ENCODE measurements at regions not wholly inside any gene's neighbourhood (a gene's known extent, or its start where the extent isn't known, plus 50 kb on each side); places are given as distances from the start of the nearest gene placed in this dataset.

GRCh38 chr2:238582159-238582558 is 155.4 kb downstream of the ASB1 start:
- DNase-seq (ENCODE audit: low read depth): no peak

- no peak for DNase-seq (ENCODE audit: low read depth)
Observed at GRCh38 chr2:238584617-238585016, 157.9 kb downstream of the ASB1 start.

DNA sequence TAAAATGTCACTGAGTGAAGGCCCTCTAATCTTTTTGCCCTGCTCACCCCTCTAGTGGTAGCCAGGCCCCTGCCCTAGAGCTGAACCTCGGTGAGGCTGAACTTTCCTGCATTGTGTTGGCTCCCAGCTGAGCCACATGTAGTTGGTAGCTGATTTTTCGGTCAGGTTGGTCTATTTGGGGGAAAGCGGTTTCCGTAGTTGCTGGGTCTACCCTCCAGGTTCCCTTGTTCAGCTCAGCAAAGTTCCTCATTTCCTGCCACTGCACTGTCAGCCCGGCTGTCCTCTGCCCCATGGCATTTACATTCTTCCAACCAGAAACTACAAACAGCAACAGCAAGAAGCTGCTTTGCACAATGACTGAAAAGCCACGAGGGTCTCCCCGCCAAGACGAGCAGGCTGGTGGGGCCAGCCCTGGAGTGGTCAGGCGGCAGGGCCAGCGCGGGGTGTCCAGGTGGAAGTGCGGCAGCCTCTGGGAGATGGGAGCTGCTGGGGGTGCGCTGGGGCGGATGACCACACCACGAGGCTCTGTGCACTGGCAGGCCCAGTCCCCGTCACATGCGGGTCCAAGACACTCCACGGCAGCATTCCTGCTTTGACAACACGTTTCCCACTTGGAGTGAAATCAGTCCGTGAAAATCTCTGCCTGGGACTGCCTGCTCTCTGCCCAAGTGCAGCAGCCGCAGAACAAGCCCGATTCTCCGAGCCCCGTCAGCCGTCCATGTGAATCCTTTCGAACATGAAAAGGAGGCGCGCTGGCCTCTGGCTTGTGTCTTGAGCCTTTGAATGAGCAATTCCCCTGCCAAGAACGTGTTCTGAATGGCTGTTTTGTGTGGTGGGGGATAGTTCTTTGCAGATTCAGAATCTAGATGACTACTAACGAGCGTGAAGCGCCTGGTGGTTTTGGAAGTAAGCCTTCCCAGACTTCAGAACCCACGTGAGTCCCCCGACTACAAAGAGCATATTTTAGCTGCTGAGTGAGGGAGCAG is 159.4 kb downstream of the ASB1 start:
- no peak for DNase-seq (ENCODE audit: low read depth)

GRCh38 chr2:238586931-238587775 is 160.4 kb downstream of the ASB1 start:
- DNase-seq (ENCODE audit: low read depth): no peak

- DNase-seq (ENCODE audit: low read depth): no peak
Observed at GRCh38 chr2:238587776-238588660, 161.3 kb downstream of the ASB1 start.

DNA sequence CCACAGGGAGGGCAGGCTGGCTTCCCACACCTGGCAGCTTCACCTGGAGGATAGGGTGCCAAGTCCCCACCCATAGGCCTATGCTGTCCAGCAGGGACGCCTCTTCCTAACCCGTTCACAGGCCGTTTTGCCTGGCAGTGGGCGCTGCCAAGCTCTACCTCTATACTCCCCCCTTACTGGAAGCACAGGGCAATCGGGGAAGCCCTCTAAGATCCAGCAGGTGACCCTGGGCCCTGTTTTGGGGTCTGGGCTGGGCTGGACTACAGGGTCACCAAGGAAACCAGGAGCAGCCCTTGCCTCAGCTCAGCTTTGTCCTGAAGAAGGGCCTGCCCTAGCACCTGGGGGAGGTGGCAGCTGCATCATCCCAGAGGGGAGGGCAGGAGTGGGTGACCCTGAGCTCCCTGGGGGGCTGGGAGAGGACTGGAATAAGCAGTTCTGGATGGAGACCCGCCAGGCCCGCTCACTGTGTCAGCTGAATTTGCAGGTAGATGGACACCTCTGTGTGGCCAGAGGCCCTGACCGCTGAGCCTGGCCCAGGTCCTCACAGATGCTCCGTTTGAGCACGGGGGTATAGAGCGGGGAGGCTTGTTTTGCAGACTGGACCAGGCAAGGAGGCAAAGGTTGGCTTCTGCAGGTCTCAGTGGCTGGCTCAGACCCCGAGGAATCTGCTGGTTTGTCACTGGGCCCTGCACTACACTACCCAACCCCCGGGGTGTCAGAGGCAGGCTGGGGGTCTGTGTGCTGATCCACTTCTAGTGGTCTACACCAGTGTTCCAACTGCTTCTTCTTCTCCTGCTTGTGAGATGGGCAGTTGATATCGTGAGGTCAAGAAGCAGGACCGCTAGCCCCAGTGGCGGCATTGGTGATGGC is 163.1 kb downstream of the ASB1 start:
- no peak for DNase-seq (ENCODE audit: low read depth)

GRCh38 chr2:238591732-238592131 is 165.0 kb downstream of the ASB1 start:
- no peak for DNase-seq (ENCODE audit: low read depth)

DNA sequence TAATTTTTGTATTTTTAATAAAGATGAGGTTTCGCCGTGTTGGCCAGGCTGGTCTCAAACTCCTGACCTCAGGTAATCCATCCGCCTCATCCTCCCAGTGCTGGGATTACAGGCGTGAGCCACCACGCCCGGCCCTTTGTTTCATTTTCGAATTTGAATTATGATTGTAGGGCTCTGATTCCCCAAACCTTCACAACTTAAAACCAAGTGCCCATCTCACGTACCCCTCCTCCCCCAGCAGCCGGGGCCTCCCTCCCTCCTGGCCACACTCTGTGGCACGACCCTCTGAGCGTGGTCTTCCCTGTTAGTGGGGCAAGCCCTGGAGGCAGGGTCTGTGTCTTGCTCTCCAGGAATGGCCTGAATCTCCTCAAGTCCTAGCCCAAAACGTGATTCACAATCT is 166.5 kb downstream of the ASB1 start:
- no peak for DNase-seq (ENCODE audit: low read depth)

DNA sequence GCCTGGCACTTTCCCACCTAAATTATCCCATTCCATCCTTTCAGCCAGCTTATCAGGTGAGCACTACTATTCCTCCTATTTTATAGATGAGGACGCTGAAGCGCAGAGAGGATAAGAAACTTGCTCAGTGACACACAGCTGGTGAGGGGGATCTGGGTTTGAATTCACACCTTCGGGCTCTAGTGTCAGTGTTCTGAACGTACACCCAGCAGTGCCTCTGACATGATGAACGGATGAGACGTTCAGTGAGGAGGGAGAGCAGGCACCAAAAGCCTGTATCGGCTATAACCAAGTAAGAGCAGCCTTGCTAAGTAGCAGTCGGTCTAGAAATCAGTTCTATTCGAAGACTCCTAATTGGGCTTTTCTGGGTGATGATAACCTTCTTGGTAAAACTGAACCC is 167.0 kb downstream of the ASB1 start:
- DNase-seq (ENCODE audit: low read depth): no peak

- no peak for DNase-seq (ENCODE audit: low read depth)
Observed at GRCh38 chr2:238594796-238595749, 168.3 kb downstream of the ASB1 start.

DNA sequence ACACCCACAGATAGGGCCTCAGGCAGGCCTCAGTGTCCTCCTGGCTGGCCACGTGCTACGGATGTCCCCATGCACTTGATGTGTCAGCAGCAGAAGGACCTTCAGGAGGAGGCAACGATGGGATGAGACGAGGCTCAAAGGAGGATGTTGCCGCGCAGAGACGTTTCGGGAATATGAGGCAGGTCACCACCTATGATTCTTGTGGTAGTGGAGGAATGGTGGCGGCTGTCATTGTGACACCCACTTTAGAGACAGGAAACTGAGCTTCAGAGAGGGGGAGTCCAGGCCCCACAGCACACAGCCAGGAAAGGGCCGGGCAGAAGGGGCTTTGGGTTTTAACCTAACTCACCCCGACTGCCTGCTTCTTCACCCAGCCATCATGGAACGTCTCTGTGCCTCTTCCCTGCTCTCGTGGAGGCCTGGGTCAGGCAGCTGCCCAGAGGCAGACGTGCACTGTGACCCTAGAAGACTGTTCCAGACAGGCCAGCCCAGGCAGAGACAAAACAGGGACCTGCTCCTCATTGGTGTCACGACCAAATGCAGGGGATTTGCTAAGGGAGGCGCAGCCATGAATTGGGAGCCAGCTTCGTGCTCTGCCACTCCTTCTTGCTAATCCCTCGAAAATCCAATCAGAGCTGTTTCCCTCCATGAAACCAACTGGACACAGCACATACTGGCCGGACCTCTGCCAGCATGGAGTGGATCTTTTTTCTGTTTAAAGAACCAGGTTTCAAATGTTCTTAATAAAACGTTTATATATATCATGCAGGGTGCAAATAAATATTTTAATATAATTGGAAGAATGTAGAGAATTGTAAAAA is 169.2 kb downstream of the ASB1 start:
- DNase-seq (ENCODE audit: low read depth): no peak

DNA sequence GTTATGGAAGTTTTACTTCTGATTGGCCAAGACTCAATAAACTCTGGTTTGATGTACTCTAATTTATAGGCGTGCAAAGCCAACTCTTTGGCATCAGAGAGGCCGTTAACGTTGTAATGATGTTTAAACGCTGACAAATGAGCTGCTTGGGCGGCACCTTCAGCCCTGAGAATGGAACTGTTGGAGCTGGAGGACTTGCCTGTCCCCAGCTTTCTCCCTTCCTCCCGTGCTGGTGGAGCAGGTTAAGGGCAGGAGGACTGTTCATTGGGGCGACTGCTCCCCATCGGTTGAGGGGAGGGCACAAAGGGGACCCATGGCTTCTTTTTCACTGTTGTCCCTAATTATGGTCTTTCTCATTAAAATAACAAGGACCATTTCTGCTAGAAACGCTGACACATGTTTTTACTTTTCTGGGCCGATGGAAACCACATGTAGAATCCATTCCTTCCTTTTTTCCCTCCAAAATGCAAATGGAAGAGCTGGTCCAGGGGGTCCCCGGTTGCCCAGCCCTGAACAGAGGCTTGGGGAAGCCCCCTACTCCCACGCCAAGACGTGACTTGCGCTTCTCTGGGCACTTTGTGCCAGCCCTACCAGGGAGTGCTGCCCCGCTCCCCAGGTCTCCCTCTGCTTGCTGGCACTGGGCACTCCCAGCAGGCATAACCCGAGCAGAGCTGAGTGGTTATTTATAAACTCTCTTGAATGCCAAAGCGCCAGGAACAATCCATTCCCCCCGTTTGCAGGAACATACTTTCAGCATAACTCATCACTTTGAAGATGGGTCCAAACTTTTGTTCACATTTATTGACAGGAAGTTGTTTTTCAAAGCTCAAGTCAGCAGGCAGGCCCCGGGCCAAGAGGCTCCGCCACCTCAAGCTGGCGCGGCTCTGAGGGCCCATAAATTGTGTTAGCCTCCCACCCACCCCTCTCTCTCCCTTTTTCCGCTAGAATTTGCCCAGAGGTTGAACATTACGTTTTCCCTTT is 170.1 kb downstream of the ASB1 start:
- peak; percentile 41 for DNase-seq (ENCODE audit: low read depth)

DNA sequence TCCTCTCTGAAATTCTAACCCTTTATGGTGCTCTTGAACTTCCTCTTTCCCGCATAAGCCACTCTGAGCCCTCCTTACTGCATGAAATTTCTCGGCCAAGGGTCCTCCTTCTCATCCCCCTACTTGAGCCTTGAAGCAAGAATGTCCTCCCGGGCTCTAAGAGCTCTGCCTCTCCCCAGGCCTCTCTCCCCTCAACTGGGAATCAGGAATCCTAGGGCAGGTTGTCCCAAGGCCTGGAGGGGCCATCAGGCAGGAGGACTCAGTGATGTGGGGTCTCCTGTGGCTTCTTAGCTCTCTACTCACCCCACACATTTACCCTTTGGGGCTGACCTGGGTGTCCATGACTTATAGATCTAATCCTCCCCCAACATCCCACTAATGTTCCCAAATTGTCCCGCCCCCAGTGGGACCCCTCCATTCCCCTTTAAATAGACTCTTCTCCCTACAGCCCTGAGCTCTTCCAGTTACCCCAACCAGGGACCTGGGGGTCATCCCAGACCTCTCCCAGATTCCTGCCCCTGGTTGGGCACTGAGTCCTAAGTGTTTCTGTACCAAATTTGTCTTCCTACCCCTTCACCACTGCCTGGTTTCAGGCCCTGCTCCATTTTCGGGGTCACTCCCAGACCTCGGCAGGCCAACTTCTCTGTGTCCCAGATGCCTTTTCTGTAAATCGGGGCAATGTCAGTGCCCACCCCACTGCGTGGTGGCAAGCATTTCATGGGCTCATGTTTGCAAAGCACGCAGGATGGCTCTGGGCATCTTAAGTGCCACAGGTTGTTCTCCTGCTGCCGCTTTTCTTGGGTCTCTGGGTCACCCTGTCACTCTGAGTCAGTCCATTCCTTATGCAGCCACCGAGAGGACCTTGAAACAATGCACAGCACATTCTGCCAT is 171.2 kb downstream of the ASB1 start:
- DNase-seq (ENCODE audit: low read depth): no peak

- DNase-seq (ENCODE audit: low read depth): no peak
Observed at GRCh38 chr2:238598802-238599530, 172.2 kb downstream of the ASB1 start.

DNA sequence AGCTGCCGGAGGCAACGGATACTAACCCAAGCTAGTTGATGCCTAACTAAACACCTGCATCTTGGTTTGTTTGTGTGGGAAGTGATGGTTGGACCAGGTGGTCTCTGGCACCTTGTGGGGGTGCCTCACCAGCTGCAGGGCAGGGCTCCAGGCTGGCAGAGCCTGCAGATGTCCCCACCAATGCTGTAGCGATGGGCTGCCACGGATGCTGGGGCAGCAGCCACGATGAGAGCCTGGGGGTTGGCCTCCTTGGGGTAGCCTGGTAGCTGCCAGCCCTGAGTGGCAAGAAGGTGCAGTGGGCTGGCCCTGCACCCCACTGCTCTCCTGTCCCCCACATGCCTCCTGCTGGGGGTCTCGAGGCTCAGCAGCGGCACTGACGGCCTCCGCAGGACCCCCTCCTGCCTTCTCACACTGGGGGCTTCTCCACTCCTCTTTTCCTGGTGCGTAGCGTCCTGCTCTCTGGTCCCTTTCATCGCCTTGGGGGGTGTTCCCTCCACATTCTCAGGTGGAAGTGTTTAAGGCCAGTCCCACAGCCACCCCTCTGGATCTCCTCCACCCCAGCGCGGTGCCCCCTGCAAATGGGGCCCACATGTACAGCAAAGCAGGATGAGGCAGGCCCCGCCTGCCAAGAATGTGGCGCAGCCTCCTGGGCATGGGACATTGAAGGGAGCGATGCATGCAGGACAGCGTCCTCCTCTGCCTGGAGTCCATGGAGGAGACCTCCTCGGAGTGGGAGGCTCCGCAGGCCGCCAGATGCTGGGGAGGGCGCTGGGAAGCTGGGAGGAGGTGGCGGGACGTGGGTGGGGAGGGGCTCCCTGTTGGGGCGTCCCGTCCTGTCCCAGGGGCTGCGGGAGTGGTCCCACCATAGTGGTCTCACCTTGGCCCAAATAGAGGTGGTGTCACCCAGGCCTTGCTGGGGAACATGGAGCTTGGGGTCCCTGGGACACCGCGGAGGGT is 173.1 kb downstream of the ASB1 start:
- no peak for DNase-seq (ENCODE audit: low read depth)

Data from HS-27A (cell line).